ENCODE measurements at regions not wholly inside any gene's neighbourhood (a gene's known extent, or its start where the extent isn't known, plus 50 kb on each side); places are given as distances from the start of the nearest gene placed in this dataset.
"Not testable (repeated sequence)": the region's sequence is repeated elsewhere in the genome, so short reads cannot be mapped to it uniquely, and the experiment has no call there.

DNA sequence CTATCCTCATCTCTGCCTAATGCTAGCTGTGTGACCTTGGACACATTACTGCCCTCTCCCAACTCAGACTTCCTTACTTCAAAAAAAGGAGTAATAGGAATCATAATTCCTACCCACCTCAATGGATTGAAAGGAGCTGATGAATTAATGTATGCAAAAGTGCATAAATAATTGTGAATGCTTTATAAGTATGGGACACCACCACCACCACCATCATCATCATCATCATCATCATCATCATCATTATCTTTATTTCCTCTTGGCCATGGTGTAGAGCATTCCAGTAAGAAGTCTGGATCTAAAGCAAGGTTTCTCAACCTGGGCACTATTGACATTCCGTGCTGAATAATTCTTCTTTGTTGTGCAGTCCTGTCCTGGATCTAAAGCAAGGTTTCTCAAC is 282.5 kb downstream of the MEX3B start:
- no peak for DNase-seq

DNA sequence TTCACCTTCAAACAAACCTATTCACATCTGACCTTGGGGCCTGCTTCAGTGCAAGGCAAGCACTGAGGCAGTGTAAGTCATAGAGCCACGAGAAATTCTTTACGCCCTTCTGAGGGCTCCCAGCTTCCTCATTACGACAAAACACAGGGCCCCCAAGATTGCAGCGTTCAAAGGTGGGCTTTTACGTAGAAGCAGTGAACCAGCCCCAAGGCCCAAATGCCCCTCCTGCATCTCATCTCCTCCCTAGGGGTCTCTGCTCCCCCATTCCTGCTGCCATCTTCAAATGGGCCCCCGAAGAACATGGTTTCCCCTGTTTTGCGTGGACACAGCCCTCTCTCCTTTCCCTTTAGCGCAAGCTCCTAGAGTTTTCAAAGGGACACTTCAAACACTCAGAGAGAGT is 285.1 kb downstream of the MEX3B start:
- no peak for DNase-seq

DNA sequence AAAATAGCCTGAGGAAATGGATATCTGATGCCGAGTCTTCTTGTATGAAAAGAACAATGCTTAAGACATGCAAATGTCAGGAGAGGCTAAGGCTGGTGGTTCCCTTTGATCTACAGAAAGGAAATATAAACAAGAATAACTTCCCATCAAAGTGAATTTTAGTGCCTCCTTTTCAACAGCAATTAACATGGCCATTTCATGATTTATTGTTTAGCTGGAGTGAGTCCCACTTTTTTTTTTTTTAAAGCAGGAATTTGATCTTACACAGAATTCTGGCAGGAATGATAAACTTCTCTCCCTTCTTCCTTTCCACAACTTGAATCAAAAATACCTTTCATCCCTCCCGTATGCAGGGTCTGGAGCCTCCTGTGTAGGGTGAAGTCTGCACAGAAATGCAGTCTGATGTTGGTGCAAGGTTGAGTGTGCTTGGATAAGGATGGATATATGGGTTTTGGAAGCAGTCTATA is 287.0 kb downstream of the MEX3B start:
- no peak for DNase-seq

DNA sequence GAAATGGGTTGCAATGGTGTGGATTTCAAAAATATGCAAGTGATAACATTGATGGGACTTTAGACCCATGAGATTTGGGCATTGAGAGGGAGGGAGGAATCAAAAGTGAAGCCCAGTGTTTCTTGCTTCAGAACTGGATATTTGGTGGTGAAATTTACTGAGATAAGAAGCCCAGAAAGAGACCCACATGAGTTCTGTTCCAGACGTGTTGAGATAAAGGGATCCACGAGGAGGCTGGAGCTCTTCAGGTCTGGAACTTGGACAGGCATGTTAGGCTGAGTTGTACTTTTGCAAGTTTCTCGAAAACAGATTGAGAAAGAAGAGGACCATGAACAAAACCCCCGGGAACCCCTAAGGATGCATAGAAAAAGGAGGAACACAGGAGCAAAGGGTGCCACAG is 290.2 kb downstream of the MEX3B start:
- no peak for DNase-seq

DNA sequence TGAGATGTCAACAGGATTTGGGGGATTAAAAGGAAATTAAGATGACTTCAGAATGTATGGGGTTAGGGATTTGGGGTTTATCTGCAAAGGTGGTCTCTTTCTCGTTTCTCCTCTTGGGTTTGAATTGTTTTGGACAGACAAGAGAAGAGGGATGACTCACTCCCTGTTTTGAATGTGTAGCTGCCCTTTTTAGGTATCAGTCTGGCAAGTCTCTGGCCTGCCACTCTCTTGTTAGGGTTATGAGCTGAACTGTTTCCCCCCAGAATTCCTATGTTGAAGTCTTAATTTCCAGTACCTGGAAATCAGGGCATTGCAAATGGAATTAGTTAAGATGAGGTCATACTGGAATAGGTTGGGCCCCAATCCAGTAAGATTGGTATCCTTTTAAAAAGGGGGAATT is 291.7 kb downstream of the MEX3B start:
- DNase-seq = no peak

DNA sequence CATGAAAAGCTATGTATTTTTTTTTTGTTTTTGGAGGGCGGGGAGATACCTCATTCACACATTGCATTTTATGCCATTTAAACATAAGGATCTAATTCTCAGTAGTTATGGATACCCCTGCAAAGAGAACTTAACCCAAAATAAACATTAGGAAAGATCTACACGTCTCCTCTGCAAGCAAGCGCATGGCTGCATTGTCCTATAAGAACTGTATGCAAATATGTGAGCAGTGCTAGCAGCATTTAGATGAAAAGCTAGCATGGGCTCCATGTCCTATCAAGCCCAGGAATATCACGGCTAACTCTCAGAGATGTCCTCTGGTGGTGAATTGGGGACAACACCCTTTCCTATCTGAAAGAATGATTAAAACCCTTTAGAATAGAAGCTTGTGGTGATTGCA is 292.8 kb downstream of the MEX3B start:
- DNase-seq = no peak

DNA sequence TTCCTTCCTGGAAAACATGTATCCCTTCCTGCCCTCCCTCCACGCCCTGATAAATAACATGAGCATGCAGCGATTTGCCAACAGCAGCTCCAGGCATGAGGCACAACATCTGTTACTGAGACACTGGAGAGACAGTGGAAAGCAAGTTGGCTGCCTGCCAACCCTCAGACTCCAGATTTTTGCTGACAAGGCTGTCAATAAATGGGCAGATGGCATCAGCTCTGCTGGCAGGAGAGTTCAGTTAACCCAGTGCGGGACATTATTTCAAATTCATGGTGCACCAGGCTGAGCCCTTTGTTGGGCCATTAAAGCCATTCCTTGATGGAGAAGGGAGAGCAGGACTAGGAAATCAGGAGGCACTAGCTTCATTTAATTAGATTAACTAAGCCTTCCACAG is 293.3 kb downstream of the MEX3B start:
- DNase-seq = peak; percentile 55

DNA sequence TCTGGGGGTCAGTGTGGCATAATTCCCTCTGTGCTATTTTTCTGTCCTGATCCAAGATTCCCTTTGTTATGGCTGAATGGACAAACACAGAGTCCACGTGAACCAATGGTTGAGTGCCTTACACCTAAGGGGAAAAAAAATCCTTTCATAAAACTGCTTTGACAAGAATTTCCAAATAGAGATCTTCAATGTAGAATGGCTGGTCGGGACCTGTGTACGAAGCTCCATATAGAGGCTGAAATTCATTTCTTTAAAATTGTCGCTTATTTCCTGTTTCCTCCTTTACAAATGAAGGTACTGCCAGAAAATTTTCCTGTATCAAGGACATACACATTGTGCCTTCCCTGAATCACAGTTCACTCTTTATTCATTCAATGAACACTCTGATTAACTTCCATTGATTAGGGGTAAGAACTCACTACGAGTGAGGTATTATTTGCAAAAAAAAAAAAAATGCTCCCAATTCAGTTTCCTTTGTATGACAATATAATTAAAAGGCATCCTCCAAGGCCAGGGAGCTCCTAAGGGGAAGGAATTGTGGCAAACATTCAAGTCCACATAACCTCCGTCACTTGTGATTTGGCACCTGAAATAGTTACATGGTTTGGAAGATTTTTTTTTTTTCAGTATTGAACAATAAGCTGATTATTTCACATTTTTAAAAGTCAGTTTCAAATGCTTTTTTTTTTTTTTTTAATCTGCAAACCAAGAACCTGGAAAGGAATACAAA is 293.8 kb downstream of the MEX3B start:
- peak; percentile 16 for DNase-seq

DNA sequence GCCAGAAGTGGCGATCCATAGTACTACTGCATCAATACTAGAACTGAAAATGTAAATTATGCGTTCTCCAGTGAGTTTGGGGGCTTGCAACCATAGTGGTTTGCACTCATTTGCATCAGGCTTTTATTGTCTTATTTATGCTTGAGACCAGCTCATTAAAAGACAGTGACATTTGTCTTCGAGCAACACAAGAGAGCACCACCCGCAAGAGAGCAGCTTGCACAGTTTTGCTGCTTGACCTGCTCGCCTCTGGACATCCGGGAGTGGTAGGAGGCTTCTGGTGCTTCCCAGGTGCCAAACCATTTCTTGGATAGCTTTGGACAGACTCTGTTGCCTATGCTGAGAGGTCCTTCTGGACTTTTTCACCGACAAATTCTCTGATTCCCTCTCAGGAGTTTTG is 294.6 kb downstream of the MEX3B start:
- no peak for DNase-seq

DNA sequence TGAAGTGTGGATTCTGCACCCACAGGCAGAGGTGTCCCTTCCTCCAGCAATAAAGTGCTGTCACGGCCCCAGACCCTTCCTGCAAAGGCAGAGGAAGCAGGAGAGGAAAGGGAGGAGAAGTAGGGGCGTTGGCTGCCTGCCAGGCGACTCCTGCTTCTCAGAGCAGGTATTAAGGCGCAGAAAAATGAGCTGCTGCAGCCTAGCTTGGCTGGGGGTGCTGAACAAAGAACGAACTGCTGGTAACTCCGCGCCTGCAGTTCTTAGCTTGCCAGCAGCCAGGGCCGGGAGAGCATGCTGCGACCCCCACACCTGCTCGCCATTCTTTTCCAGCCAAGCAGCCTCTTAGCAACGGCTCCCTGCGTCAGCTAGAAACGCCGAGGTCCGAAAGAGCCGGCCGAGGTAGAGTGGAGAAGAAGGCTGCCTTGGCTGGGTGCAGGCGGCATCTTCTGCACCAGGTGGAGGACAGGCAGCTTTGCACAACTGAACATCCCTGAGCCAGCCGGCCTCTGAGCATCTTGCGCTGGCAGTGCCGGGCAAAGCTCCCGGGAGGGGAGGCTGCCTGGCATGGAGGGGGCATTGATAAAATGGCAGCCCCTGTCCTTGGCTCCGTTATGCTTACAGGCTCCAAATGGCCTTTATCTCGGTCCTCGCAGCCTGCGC is 296.0 kb downstream of the MEX3B start:
- peak; percentile 31 for DNase-seq

DNA sequence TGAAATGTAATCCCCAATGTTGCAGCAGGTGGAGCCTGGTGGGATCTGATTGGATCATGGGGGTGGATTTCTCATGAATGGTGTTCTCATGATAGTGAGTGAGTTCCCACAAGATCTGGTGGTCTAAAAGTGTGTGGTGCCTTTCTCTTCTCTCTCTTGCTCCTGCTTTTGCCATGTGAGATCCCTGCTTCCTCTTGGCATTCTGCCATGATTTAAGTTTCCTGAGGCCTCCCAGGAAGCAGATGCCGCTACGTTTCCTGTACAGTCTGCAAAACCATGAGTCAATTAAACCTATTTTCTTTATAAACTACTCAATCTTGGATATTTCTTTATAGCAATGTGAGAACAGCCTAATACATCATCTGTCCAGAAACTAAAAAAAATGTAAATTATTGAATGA is 298.3 kb downstream of the MEX3B start:
- DNase-seq = no peak

DNA sequence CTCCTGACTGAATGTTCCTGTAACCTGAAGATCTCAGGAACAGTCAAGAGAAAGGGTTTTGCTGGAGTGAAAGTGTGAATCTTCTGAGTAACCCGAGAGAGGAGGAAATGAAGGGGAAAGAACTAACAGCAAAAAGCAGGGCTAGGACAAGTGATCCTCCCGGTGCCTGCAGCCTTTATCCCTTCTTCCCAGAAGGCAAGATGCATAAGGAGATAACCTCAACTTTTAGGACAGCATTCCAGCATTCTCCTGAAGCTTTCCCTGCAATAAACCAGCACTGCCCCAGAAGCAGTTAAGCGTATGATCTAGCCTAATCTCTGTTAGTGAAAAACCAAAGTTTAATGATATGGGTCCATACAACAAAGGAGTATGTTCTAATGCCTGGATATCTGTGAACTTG is 298.8 kb downstream of the MEX3B start:
- no peak for DNase-seq

DNA sequence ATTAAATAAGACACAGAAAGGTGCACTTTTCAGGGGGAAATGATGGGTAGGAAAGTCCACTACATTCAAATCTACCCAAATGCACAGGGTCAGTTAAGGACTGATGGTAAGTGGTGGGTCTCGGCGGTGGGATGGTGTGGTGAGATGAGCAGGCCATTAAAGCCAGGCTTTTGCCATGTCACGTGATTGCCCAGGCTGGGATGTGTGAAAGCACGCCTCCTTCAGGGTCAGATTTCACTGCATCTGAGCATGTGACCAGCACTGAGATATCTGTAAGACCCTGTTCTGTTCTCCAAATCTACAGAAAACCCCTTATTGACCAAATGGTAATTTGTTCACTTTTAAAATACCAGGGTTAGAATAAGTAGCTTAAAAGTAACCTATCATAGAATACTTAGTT is 301.5 kb downstream of the MEX3B start:
- no peak for DNase-seq

DNA sequence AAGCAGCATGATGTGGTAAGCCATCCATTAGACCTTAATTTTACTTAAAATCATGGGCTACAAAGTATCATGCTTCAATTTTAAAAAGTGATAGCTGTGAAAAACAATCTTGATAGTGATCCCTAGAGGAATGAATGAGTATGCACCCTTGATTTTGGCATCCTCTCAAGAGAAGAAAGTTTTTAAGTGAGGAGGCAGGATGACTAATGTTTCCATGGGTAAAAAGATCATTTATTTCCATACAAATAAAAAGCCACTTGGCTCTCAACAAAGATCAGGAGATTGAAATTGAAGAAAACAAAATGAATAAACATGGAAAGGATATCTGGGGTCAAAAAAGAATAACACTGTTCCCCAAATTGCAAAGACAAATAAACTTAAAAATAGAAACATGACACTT is 305.4 kb downstream of the MEX3B start:
- no peak for DNase-seq

DNA sequence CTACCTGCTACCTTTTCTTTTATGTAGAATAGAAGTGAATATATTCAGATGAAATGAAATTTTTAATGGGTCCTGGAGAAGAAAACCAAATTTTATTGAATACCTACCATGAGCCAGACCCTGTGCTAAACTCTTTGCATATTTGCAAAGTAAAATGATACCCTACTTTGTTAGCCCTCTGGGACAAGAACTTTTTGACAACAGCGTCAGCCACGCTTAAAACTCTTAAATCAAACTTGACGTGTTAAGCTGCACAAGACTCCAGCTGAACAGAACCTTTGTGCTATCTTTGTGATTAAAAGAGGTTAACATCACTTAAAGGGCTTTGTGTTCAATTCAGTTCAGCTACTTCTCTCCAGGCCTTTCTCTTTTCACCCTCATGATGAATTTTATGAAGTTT is 316.5 kb downstream of the MEX3B start:
- DNase-seq = no peak

DNA sequence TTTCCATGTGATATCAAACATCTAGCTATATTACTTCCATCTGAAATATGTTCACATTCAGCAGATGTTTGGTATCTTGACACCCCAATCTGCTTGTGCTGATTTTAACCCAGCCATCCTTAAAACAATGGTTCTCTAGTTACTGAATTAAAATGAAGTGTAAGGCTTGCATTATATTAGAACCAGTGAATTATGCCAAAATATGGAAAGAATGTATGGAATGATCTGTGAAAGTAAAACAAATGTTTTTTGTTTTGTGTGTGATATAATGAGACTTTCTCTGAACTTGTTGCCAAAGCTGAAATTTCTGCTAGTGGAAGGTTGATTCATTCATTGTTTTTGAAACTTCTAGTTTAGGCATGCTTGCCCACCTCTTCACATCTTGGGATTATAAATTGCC is 317.1 kb downstream of the MEX3B start:
- DNase-seq = no peak

DNA sequence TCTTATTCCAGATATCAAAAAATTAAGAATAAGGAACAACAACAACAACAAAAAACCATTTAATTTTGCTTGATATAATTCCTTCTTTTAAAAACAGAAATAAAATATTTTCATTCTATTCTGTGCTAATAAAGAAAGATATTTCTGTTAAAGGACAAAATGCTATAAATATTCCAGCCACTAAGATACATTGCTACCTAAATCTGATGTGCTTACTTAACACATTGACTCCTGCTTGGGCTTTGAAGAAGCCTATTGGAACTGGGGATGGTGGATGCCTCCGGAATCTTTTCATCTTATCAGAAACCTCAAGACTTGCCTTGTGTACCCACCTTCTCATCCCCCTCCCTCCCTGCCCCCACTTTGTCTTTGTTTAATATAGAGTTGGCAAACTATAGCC is 320.2 kb downstream of the MEX3B start:
- DNase-seq = no peak

DNA sequence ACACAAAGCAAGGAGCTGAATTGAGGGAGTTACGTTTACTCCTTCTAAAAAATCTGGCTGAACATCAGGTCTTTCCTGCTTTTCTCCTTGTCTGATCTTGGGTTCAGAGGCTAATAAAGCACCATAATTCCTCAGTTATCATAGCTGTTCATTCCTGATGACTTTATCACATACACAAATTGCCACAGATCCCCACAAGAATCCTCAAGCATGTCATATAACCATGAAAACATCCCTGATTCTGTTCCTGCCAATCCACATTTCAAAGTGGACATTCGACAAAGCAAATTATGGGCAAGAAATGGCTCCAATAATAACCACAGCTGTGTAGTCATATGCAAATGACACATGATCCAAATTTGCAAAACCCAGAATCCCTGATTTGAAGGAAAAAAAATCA is 321.3 kb downstream of the MEX3B start:
- DNase-seq = no peak

DNA sequence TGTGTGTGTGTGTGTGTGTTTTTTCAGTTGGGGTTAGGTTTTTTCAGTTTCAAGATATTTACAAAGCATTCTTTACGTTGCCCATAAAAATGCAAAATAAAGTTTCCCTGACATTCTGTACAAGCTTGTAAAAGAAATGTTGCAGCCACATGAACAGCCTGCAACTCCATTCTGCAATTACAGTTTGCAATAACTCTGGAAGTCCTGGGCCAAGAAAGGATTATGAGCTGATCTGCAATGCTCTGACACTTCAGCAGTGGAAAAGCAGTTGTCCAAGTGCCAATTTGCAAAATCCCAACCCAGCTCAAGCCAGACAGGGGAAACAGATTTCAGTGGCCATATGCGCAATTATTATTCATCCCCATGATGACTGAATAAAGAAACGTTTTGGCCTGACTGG is 322.1 kb downstream of the MEX3B start:
- no peak for DNase-seq

DNA sequence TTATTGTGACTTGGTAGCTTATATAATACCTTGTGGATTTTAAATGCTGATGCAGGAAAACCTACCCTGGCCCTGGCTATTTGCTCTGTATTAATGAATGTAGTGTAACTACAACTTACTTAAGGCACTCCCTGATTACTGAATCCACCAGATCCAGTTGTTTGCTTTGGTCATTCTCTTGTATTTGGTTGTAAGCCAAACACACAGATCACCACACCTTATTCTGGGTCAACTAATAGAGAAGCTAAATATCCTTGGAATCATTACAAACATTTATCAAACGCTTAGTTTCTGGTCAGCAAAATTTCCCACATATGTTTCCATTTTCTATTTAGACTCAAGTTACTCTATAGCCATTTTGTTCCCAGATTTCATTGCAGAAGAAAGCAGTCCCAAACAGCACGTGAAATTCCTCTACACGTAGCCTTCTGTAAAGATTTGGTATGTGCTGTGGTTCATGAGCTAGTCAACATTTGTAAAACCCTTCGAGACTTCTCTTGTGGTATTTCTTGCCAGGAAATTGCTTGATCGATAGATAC is 322.6 kb downstream of the MEX3B start:
- DNase-seq = no peak

DNA sequence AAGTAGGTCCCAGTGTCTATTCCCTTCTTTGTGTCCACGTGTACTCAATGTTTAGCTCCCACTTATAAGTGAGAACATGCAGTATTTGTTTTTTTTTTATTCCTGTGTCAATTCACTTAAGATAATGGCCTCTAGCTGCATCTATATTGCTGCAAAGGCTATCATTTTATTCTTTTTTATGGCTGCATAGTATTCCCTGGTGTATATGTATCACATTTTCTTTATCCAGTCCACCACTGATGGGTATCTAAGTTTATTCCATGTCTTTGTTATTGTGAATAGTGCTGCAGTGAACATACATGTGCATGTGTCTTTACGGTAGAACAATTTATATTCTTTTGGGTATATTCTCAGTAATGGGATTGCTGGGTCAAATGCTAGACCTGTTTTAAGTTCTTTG is 329.4 kb downstream of the MEX3B start:
- DNase-seq = not testable (repeated sequence)

DNA sequence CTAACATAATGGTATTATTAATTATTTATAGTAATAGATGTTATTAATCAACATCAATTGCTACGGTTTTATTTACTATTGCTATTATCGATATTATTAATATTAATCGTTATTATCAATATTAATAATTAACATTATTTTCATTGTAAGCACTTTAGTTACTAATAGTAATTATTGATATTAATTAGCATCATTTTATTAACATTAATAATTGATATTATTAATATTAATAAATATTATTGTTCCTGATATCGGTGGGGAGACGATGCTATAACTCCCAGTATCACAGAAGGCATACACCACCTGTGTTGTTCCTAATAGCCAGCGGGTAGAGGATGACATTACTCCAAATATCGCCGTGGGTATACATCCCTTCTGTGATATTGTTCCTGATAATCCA is 335.5 kb downstream of the MEX3B start:
- DNase-seq = no peak

DNA sequence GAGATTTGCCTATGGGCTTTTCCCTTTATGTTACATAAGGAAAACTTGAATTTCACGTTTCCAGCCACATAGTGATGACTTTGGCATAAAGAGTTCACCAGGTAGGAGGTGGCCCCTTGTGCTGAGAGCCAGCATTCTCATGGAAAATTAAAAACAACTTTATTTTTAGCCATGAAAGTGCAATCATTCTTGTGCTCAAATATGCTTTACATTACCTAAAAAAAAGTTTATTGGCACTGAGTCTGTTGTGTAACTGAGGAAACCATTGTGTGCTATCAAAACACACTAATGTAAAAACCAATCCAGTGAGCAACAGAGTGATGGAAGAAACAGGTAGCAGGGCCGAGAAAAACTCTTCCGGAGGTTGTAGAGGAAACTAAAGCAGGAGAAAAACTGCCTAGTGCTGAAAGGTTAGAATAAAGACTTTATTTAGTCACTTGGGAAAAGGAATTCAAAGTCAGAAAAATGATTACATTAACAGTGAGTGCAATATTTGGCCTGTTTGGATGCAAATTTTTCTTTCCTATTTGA is 332.9 kb upstream of the TMC3 start:
- DNase-seq = not testable (repeated sequence)

DNA sequence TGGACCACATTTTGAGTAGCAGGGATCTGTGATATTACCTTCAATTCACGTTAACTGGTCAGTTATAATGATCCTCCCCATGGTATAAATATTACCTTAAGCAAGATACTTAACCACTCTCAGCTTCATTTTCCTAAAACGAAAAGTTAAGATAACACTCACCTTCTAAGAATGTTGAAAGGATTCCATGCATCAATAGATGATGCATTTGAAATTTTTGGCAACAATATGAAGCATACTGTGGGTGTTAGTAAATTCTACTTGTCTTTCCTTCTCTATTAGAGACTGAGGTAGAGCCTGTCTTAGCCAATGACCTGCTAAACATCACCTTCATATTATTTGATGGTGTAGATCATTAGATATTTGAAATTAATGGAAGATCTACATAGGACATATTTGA is 331.7 kb upstream of the TMC3 start:
- not testable (repeated sequence) for DNase-seq
